Gastroesophageal sphincter (tissue), 4 donors: ENCODE measurements at regions not wholly inside any gene's neighbourhood (a gene's known extent, or its start where the extent isn't known, plus 50 kb on each side); places are given as distances from the start of the nearest gene placed in this dataset.

Experiments used
- ATAC-seq: fragments of 150-250 bp; one replicate; pipeline ENCODE4 v1.9.1; 2016; ENCODE audit warnings: mild to moderate bottlenecking, moderate library complexity
- H3K27ac ChIP-seq, 4 donors: fragments of 200-600 bp; sonication (generic) in 3 of 4; 1 replicate in 3 of 4; 2 replicates in 1 of 4; pipeline ENCODE4 v1.5.1; 2016 to 2019
- H3K27me3 ChIP-seq: fragments of 200-600 bp; sonication (generic); one replicate; pipeline ENCODE4 v1.5.1; 2019
- H3K36me3 ChIP-seq, 2 donors: fragments of 200-600 bp; sonication (generic); one replicate each; pipeline ENCODE4 v1.5.1; 2019; ENCODE audit warnings: control low read depth in 1 of 2
- H3K4me1 ChIP-seq, 3 donors: fragments of 200-600 bp; sonication (generic); 1 replicate in 2 of 3; 2 replicates in 1 of 3; pipeline ENCODE4 v1.5.1; 2016 to 2019; ENCODE audit warnings: control low read depth in 2 of 3
- H3K4me3 ChIP-seq, 2 donors: fragments of 200-600 bp; sonication (generic); one replicate each; pipeline ENCODE4 v1.5.1; 2019; ENCODE audit warnings: mild to moderate bottlenecking in 1 of 2, moderate library complexity in 1 of 2
- H3K9me3 ChIP-seq, 3 donors: fragments of 200-600 bp; sonication (generic); one replicate each; pipeline ENCODE4 v1.5.1; 2017 to 2019; ENCODE audit warnings: control low read depth in 2 of 3
- EP300 ChIP-seq: sonication (generic); formaldehyde crosslinking; IDR thresholded peaks from one replicate; pipeline ENCODE4 v1.6.1; 2017; ENCODE audit warnings: antibody characterized with exemption, mild to moderate bottlenecking
- POLR2A ChIP-seq, 2 donors: fragments of 450-650 bp; IDR thresholded peaks; one replicate each; pipeline ENCODE4 v1.6.1; 2017; ENCODE audit warnings: antibody characterized with exemption in 2 of 2, mild to moderate bottlenecking in 2 of 2, moderate library complexity in 1 of 2
- POLR2AphosphoS5 ChIP-seq: sonication (generic); formaldehyde crosslinking; IDR thresholded peaks from one replicate; pipeline ENCODE4 v1.6.1; 2017; ENCODE audit warnings: antibody characterized with exemption
- WGBS, 2 donors: methylation state at CpG; one replicate each; pipeline ENCODE4 v1.1.5; 2018; ENCODE audit warnings: low coverage in 1 of 2; 5-methylcytosine and 5-hydroxymethylcytosine counted together
- TF ChIP-seq, protein P1 (sequence below), 4 experiments: fragments of 200-600 bp in 2 of 4; fragments of 450-650 bp in 2 of 4; sonication (generic) in 1 of 4; IDR thresholded peaks; one replicate each; pipeline ENCODE4 v1.5.1; 2017 to 2019; ENCODE audit warnings: antibody characterized with exemption in 4 of 4, mild to moderate bottlenecking in 2 of 4, moderate library complexity in 2 of 4

DNA sequence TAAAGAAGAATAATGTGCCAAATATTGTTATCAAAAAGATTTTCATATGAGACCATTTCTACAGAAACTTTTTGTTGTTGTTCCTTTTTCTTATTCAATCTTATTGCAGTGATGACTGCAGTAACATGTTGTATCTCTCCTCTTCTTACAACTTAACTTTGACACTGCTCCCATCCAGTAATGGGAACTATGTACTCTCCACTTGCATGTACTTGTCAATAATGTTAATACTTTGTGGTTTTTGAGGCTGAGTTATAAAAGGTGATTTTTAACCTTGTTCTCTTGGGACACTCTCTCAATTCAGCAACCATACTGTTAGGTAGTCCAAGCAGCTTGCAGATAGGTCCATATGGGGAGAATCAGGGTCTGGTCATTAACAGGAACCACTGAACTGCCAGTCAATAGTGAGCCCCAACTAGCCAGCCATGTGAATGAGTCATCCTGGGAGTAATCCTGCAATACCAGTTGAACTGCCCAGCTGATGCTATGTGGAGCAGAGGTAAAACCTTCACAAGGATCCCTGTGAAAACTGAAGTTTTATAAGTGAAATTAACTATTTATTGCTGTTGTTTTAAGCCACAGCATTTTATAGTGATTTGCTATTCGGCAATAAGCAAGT lies 199.6 kb upstream of the DAB2 start:
- Histone ChIP-seq H3K4me3 (no peak overlapping the region), H3K9me3 (no peaks in the 10 kb centered on the region), H3K4me1 (no peaks in the 10 kb centered on the region), H3K27me3 (peaks cover 6% of the 10 kb centered on the region), H3K36me3 (no peaks in the 10 kb centered on the region), H3K27ac (no peak overlapping the region)
- peak; percentile 39 for ATAC-seq
- WGBS, 2 donors = 62 to 100% methylated on average over 1 of the region's 1 CpG
- no peak for TF ChIP-seq POLR2AphosphoS5
- TF ChIP-seq EP300 = no peak
- TF ChIP-seq, protein P1, sequence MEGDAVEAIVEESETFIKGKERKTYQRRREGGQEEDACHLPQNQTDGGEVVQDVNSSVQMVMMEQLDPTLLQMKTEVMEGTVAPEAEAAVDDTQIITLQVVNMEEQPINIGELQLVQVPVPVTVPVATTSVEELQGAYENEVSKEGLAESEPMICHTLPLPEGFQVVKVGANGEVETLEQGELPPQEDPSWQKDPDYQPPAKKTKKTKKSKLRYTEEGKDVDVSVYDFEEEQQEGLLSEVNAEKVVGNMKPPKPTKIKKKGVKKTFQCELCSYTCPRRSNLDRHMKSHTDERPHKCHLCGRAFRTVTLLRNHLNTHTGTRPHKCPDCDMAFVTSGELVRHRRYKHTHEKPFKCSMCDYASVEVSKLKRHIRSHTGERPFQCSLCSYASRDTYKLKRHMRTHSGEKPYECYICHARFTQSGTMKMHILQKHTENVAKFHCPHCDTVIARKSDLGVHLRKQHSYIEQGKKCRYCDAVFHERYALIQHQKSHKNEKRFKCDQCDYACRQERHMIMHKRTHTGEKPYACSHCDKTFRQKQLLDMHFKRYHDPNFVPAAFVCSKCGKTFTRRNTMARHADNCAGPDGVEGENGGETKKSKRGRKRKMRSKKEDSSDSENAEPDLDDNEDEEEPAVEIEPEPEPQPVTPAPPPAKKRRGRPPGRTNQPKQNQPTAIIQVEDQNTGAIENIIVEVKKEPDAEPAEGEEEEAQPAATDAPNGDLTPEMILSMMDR (IDR thresholded peaks at IDR 0.05) = no peak
- no peak for TF ChIP-seq POLR2A (IDR thresholded peaks at IDR 0.05)

- H3K4me3 ChIP-seq = no peak overlapping the region
- H3K27ac ChIP-seq = no peak overlapping the region
- TF ChIP-seq EP300 = no peak
- TF ChIP-seq POLR2AphosphoS5 = no peak
- no peak for ATAC-seq
- no peaks in the 10 kb centered on the region for H3K9me3 ChIP-seq
- no peaks in the 10 kb centered on the region for H3K36me3 ChIP-seq
- peaks cover 6% of the 10 kb centered on the region for H3K27me3 ChIP-seq
- H3K4me1 ChIP-seq = no peaks in the 10 kb centered on the region
- WGBS, 2 donors = 81 to 95% methylated on average over 1 to 4 of the region's 5 CpGs
Measured at GRCh38 chr5:39623291-39623865, 198.6 kb upstream of the DAB2 start.

- no peaks in the 10 kb centered on the region for H3K9me3 ChIP-seq
- H3K4me1 ChIP-seq = no peaks in the 10 kb centered on the region
- no peak for ATAC-seq
- no peak for TF ChIP-seq POLR2A (IDR thresholded peaks at IDR 0.05)
- TF ChIP-seq, protein P1 (IDR thresholded peaks at IDR 0.05) = no peak
- TF ChIP-seq EP300 = no peak
- no peak for TF ChIP-seq POLR2AphosphoS5
- H3K27me3 ChIP-seq = peaks cover 6% of the 10 kb centered on the region
- H3K36me3 ChIP-seq = no peaks in the 10 kb centered on the region
- no peak overlapping the region for H3K27ac ChIP-seq
- no peak overlapping the region for H3K4me3 ChIP-seq
- WGBS, 2 donors = 86 to 100% methylated on average over 1 of the region's 6 CpGs
Measured at GRCh38 chr5:39622281-39622680, 197.5 kb upstream of the DAB2 start.

DNA sequence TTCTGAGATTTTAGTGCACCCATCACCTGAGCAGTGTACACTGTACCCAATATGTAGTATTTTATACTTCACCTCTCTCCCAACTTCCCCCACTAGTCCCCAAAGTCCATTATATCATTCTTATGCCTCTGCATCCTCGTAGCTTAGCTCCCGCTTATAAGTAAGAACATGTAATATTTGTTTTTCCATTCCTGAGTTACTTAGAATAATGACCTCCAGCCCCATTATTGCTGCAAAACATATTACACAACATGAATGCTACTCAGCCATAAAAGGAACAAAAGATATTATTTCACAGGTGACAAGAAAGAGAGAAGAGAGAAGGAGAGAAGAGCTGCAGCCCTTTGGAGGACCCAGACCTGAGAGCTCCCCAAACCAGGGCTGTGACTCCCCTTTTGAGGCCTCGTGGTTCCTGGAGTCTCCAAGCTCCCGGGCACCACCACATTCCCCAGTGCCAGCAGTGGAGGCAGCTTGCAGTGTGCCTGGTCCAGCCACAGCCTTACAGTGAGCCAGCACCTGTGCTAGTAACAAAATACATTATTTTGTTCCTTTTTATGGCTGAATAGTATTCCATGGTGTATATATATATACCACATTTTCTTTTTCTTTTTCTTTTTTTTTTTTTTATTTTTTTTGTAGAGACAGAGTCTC lies 194.5 kb upstream of the DAB2 start:
- WGBS, 2 donors = 82% methylated on average over 4 of the region's 4 CpGs; no CpG with 5 or more reads in 1 of the 2 donors
- no peaks in the 10 kb centered on the region for H3K9me3 ChIP-seq
- ATAC-seq = no peak
- H3K4me1 ChIP-seq = no peaks in the 10 kb centered on the region
- H3K4me3 ChIP-seq = no peak overlapping the region
- no peaks in the 10 kb centered on the region for H3K36me3 ChIP-seq
- peaks cover 6% of the 10 kb centered on the region for H3K27me3 ChIP-seq
- no peak overlapping the region for H3K27ac ChIP-seq
- no peak for TF ChIP-seq EP300
- TF ChIP-seq, protein P1 (IDR thresholded peaks at IDR 0.05) = no peak

DNA sequence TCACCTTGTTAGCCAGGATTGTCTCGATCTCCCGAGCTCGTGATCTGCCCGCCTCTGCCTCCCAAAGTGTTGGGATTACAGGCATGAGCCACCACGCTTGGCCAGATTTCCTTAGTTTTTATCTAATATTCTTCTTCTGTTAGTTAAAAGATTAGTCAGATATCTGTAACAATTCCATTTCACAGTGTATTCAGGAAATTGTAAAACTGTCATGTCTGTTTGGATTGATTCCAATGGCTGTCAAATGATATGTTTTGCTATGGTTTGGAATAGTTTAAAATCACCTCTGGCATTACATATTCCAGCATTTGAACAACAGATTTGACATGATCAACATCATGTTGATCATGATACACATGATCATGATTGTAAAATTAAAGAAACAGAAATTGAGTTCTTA lies 193.6 kb upstream of the DAB2 start:
- H3K4me1 ChIP-seq = no peaks in the 10 kb centered on the region
- 90% methylated on average over 5 of the region's 5 CpGs; no CpG with 5 or more reads in 1 of the 2 donors for WGBS, 2 donors
- H3K27ac ChIP-seq = no peak overlapping the region
- H3K4me3 ChIP-seq = no peak overlapping the region
- peaks cover 6% of the 10 kb centered on the region for H3K27me3 ChIP-seq
- H3K9me3 ChIP-seq = no peaks in the 10 kb centered on the region
- no peak for TF ChIP-seq POLR2AphosphoS5
- no peak for TF ChIP-seq POLR2A (IDR thresholded peaks at IDR 0.05)
- TF ChIP-seq, protein P1 (IDR thresholded peaks at IDR 0.05) = no peak
- no peak for TF ChIP-seq EP300
- no peaks in the 10 kb centered on the region for H3K36me3 ChIP-seq
- no peak for ATAC-seq
